ENCODE measurements at regions not wholly inside any gene's neighbourhood (a gene's known extent, or its start where the extent isn't known, plus 50 kb on each side); places are given as distances from the start of the nearest gene placed in this dataset.

DNA sequence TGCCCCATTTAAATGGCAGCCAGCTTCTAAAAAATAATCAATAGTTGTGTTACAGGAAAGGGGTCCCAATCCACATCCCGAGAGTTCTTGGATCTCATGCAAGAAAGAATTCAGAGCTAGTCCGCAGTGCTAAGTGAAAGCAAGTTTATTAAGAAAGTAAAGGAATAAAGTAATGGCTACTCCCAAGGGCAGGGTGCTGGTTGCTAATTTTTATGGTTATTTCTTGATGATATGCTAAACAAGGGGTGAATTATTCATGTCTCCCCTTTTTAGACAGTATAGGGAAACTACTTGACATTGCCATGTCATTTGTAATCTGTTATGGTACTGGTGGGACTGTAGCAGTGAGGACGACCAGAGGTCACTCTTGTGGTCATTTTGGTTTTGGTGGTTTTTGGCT lies 591.3 kb downstream of the LRFN5 start:
- no peak for TF ChIP-seq CHD2 (IDR thresholded peaks at IDR 0.05; ENCODE audit: low read length, partially characterized antibody)
- TF ChIP-seq, protein P1, sequence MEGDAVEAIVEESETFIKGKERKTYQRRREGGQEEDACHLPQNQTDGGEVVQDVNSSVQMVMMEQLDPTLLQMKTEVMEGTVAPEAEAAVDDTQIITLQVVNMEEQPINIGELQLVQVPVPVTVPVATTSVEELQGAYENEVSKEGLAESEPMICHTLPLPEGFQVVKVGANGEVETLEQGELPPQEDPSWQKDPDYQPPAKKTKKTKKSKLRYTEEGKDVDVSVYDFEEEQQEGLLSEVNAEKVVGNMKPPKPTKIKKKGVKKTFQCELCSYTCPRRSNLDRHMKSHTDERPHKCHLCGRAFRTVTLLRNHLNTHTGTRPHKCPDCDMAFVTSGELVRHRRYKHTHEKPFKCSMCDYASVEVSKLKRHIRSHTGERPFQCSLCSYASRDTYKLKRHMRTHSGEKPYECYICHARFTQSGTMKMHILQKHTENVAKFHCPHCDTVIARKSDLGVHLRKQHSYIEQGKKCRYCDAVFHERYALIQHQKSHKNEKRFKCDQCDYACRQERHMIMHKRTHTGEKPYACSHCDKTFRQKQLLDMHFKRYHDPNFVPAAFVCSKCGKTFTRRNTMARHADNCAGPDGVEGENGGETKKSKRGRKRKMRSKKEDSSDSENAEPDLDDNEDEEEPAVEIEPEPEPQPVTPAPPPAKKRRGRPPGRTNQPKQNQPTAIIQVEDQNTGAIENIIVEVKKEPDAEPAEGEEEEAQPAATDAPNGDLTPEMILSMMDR (IDR thresholded peaks at IDR 0.05), result no peak

Measured in SK-N-SH (cell line).